Peyer's patch (tissue), 4 donors: ENCODE measurements at regions not wholly inside any gene's neighbourhood (a gene's known extent, or its start where the extent isn't known, plus 50 kb on each side); places are given as distances from the start of the nearest gene placed in this dataset.

Source experiments
- POLR2A ChIP-seq, 2 donors: fragments of 450-650 bp; IDR thresholded peaks; one replicate each; pipeline ENCODE4 v1.5.1; 2017; ENCODE audit warnings: antibody characterized with exemption in 2 of 2, mild to moderate bottlenecking in 2 of 2, moderate library complexity in 2 of 2
- TF ChIP-seq, protein P1 (sequence below), 6 experiments: fragments of 450-650 bp in 4 of 6; fragments of 200-600 bp in 2 of 6; sonication (generic) in 1 of 6; IDR thresholded peaks; one replicate each; pipeline ENCODE4 v1.5.1; 2017 to 2019; ENCODE audit warnings: antibody characterized with exemption in 6 of 6, mild to moderate bottlenecking in 3 of 6, moderate library complexity in 1 of 6

DNA sequence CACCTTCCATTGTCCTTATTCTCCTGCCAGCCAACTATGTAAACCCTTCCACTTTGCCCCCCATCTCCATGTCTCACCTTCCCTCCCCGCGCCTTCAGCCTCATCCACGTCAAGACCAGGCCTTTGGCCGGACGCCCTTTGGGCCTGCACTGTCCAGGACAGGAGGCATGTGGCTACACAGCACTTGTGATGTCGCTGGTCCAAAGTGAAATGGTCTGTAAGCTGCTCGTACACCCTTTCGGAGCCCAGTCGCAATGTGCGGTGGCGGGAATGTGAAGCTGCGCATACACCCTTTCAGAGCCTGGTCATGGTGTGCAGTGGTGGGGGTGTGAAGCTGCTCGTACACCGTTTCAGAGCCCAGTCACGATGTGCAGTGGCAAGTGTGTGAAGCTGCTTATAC, 247.9 kb upstream of the RGS6 start:
- TF ChIP-seq, protein P1, sequence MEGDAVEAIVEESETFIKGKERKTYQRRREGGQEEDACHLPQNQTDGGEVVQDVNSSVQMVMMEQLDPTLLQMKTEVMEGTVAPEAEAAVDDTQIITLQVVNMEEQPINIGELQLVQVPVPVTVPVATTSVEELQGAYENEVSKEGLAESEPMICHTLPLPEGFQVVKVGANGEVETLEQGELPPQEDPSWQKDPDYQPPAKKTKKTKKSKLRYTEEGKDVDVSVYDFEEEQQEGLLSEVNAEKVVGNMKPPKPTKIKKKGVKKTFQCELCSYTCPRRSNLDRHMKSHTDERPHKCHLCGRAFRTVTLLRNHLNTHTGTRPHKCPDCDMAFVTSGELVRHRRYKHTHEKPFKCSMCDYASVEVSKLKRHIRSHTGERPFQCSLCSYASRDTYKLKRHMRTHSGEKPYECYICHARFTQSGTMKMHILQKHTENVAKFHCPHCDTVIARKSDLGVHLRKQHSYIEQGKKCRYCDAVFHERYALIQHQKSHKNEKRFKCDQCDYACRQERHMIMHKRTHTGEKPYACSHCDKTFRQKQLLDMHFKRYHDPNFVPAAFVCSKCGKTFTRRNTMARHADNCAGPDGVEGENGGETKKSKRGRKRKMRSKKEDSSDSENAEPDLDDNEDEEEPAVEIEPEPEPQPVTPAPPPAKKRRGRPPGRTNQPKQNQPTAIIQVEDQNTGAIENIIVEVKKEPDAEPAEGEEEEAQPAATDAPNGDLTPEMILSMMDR (IDR thresholded peaks at IDR 0.05) = no peak
- TF ChIP-seq POLR2A (IDR thresholded peaks at IDR 0.05) = no peak
